HG02852 (cell line): ENCODE measurements at regions not wholly inside any gene's neighbourhood (a gene's known extent, or its start where the extent isn't known, plus 50 kb on each side); places are given as distances from the start of the nearest gene placed in this dataset.

Source experiments
- ATAC-seq: cut with Tn5 transposase; IDR thresholded peaks from one replicate; pipeline ENCODE4 v1.9.1; 2021; ENCODE audit warnings: mild to moderate bottlenecking, moderate library complexity; ENCODE audit not compliant: unreplicated experiment

GRCh38 chr18:10032331-10033015 is 118.7 kb downstream of the VAPA start:
- no peak for ATAC-seq

GRCh38 chr18:10033016-10033399 is 119.2 kb downstream of the VAPA start:
- ATAC-seq: no peak

- ATAC-seq: no peak
Measured at GRCh38 chr18:10035281-10035991, 121.6 kb downstream of the VAPA start.

- no peak for ATAC-seq
Measured at GRCh38 chr18:10036479-10036878, 122.7 kb downstream of the VAPA start.

- ATAC-seq: no peak
Measured at GRCh38 chr18:10037181-10037580, 123.4 kb downstream of the VAPA start.

- no peak for ATAC-seq
Measured at GRCh38 chr18:10038268-10038667, 124.5 kb downstream of the VAPA start.

- ATAC-seq: no peak
Measured at GRCh38 chr18:10040287-10041011, 126.6 kb downstream of the VAPA start.

- ATAC-seq: no peak
Measured at GRCh38 chr18:10041180-10041579, 127.4 kb downstream of the VAPA start.

GRCh38 chr18:10042492-10042891 is 128.7 kb downstream of the VAPA start:
- ATAC-seq: no peak

- ATAC-seq: no peak
Measured at GRCh38 chr18:10044054-10044453, 130.2 kb downstream of the VAPA start.

GRCh38 chr18:10045296-10045891 is 131.6 kb downstream of the VAPA start:
- no peak for ATAC-seq

- no peak for ATAC-seq
Measured at GRCh38 chr18:10046178-10046807, 132.5 kb downstream of the VAPA start.

GRCh38 chr18:10047237-10047636 is 133.4 kb downstream of the VAPA start:
- ATAC-seq: no peak

- no peak for ATAC-seq
Measured at GRCh38 chr18:10049747-10050146, 135.9 kb downstream of the VAPA start.

GRCh38 chr18:10050956-10051355 is 137.1 kb downstream of the VAPA start:
- no peak for ATAC-seq

- ATAC-seq: no peak
Measured at GRCh38 chr18:10051877-10052631, 138.2 kb downstream of the VAPA start.

- ATAC-seq: no peak
Measured at GRCh38 chr18:10052871-10053270, 139.1 kb downstream of the VAPA start.

- ATAC-seq: no peak
Measured at GRCh38 chr18:10053861-10054260, 140.0 kb downstream of the VAPA start.

- no peak for ATAC-seq
Measured at GRCh38 chr18:10054366-10054765, 140.6 kb downstream of the VAPA start.

GRCh38 chr18:10055125-10055750 is 141.4 kb downstream of the VAPA start:
- ATAC-seq: no peak
